D721Med (cell line): ENCODE measurements at regions not wholly inside any gene's neighbourhood (a gene's known extent, or its start where the extent isn't known, plus 50 kb on each side); places are given as distances from the start of the nearest gene placed in this dataset.
"Not testable (repeated sequence)": the region's sequence is repeated elsewhere in the genome, so short reads cannot be mapped to it uniquely, and the experiment has no call there.

Experiments
- DNase-seq: peaks from one replicate; pipeline ENCODE4 v3.0.0; 2011; ENCODE audit warnings: low spot score; ENCODE audit not compliant: insufficient read length
- FAIRE-seq: peaks from 2 replicates; lab custom pipeline; 2011; peaks lifted over from hg19 to GRCh38; lab: Jason Lieb, UNC
- TF ChIP-seq, protein P1 (sequence below): IDR thresholded peaks from 2 replicates; pipeline ENCODE4 v1.5.1; 2012; ENCODE audit warnings: mild to moderate bottlenecking, control low read depth; ENCODE audit not compliant: insufficient read depth; ENCODE audit errors: missing control alignments

DNA sequence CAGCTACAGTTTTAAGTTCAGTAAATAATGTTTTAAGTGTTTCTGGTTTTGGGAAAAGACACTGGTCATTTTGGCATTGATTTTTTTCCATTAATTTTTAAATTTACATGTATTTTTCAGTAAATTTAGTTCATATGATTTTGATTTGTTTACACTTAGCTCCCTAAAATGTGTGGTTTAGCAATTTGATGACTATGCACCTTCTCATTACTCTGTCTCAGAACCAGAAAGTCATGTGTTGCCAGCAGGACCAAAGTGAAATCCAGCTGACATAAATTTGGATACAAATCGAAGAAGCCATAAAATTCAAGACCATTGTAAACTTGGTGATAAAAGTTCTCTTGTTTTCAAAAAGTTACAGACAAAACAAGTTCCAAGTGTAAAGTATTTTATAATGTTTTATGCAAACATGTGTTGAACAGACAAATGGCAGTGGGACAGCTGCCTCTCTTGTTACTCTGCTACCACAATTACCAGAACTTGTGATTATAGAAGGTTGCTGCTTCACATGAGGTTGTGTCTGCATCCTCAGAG is 354.8 kb downstream of the NR2F1-AS1 start:
- TF ChIP-seq, protein P1, sequence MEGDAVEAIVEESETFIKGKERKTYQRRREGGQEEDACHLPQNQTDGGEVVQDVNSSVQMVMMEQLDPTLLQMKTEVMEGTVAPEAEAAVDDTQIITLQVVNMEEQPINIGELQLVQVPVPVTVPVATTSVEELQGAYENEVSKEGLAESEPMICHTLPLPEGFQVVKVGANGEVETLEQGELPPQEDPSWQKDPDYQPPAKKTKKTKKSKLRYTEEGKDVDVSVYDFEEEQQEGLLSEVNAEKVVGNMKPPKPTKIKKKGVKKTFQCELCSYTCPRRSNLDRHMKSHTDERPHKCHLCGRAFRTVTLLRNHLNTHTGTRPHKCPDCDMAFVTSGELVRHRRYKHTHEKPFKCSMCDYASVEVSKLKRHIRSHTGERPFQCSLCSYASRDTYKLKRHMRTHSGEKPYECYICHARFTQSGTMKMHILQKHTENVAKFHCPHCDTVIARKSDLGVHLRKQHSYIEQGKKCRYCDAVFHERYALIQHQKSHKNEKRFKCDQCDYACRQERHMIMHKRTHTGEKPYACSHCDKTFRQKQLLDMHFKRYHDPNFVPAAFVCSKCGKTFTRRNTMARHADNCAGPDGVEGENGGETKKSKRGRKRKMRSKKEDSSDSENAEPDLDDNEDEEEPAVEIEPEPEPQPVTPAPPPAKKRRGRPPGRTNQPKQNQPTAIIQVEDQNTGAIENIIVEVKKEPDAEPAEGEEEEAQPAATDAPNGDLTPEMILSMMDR, result no peak
- FAIRE-seq (no peak), DNase-seq (no peak)

DNA sequence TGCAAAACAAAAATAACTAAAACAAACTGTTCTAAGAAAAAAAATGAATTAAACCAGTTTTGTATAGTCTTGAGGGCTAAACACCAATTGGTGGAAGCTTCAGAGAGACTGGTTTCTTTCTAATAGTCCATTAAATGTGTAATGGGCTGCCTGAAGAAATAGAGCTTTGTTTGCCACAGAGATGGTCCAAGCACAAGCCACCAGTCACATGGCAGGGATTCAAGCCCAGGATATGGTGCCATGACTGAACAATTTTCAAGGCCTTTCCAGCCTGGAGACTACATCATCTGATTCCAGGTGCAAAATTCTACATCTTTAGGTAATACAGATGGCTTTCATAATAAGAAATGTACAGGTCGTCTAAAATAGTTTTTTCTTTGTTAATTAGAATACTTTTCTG is 355.3 kb downstream of the NR2F1-AS1 start:
- DNase-seq, result no peak
- no peak for FAIRE-seq
- TF ChIP-seq, protein P1, result no peak

DNA sequence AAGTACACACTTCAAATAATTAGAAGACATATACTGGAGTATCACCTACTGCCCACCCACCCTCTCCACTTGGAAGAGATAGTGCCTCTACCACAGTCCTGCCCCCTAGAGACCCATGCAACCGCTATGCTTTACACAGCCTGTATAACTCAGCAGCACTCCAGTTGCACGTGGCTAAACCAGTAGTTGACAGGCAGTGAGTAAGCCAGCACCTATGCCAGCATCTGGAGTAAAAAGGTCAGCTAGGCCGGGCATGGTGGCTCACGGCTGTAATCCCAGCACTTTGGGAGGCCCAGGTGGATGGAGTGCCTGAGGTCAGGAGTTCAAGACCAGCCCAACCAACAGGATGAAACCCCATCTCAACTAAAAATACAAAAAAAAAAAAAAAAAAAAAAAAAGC is 356.4 kb downstream of the NR2F1-AS1 start:
- no peak for DNase-seq
- FAIRE-seq, result no peak
- TF ChIP-seq, protein P1, result no peak

DNA sequence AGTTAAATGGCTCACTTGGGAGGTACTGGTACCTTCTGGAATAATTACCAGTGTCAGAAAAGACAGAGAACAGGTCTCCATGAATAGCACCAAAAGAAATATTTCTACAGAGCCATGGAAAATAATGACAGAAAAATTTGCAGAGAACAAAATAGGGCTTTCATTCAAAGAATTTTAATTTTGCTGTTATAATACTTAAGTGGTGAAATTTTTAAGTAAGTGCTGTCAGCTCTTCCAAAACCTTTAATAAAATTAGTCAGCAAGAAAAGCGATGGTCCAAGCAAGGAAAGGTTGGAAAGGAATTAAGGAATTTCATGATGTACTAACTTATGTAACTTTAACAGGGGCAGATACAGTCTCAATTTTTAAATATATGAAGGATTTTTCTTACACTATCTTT is 359.2 kb downstream of the NR2F1-AS1 start:
- TF ChIP-seq, protein P1, result no peak
- FAIRE-seq (no peak), DNase-seq (no peak)

DNA sequence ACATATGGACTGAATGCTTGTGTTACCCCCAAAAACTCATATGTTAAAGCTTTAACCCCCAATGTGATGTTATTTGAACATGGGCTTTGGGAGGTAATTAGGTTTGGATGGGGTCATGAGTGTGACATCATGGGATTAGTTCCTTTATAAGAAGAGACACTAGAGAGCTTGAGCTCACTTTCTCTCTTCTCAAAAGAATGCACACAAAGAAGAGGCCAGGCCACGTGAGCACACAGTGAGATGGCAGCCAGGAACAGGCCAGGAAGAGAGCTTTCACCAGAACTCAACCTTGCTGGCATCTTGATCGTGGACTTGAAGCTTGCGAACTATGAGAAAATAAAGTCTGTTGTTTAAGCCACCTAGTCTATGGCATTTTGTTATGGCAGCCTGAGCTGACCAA is 360.6 kb downstream of the NR2F1-AS1 start:
- FAIRE-seq (no peak), DNase-seq (no peak)
- TF ChIP-seq, protein P1, result no peak

DNA sequence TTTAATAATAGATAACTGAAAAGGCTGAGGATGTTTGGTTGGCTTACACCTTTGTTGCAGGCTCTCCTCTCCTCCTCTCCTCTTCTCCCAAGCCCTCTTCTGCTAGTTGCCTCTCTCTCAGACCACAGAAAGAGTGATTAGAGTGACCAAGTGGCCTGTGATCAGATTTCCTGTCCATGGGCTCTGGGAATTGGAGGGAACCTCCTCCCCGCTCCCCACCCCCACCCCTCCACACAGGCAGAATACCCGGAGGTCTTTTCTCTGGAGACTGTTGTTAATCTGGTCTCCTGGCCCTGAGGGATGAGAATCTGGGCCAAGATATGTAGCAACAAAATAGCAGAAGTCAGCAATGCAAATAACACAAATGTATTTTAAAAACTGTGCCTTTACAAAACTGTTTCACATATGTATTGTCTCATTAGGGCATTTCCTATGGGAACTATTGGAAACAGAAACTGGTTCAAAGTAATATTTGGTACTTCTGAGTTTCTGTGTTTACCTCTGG is 361.3 kb downstream of the NR2F1-AS1 start:
- DNase-seq (no peak), FAIRE-seq (no peak)
- TF ChIP-seq, protein P1, result no peak

DNA sequence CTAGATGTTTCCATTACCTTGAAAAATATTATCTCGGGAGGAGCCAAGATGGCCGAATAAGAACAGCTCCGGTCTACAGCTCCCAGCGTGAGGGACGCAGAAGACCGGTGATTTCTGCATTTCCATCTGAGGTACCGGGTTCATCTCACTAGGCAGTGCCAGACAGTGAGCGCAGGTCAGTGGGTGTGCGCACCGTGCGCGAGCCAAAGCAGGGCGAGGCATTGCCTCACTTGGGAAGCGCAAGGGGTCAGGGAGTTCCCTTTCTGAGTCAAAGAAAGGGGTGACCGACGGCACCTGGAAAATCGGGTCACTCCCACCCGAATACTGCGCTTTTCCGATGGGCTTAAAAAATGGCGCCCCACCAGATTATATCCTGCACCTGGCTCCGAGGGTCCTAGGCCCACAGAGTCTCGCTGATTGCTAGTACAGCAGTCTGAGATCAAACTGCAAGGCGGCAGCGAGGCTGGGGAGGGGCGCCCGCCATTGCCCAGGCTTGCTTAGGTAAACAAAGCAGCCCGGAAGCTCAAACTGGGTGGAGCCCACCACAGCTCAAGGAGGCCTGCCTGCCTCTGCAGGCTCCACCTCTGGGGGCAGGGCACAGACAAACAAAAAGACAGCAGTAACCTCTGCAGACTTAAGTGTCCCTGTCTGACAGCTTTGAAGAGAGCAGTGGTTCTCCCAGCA is 367.8 kb downstream of the NR2F1-AS1 start:
- DNase-seq, FAIRE-seq: not testable (repeated sequence)
